Endothelial cell of umbilical vein (primary cell): ENCODE measurements at regions not wholly inside any gene's neighbourhood (a gene's known extent, or its start where the extent isn't known, plus 50 kb on each side); places are given as distances from the start of the nearest gene placed in this dataset.

ENCODE experiments used
- BruUV-seq: library from RNA; stranded (reverse); fragments of 400-500 nt; replicated peaks from 2 replicates; lab custom pipeline; 2021; lab: Mats Ljungman, UMichigan
- CTCF ChIA-PET: fragments of 300-600, 350-600 bp; sonication (Branson Sonifier 250); formaldehyde crosslinking; loops from one replicate; lab custom pipeline; 2021; ENCODE audit warnings: antibody characterized with exemption, inconsistent platforms; lab: Charles Lee
- POLR2A ChIA-PET: fragments of 300-600, 350-600 bp; sonication (Branson Sonifier 250); formaldehyde crosslinking; loops from one replicate; lab custom pipeline; 2021; ENCODE audit warnings: antibody characterized with exemption, inconsistent platforms; lab: Charles Lee
- DNase-seq: peaks from one replicate; pipeline ENCODE4 v3.0.0-alpha.2; 2011; ENCODE audit warnings: low read depth, low spot score
- FAIRE-seq: peaks from 2 replicates; lab custom pipeline; 2011; peaks lifted over from hg19 to GRCh38; lab: Jason Lieb, UNC
- H2AFZ ChIP-seq: 2 replicates; pipeline ENCODE4 v1.6.0; 2012; ENCODE audit warnings: low read depth, low read length, control low read depth, inconsistent platforms
- H3K27ac ChIP-seq: 2 replicates; pipeline ENCODE4 v1.5.1; 2011; ENCODE audit warnings: low read depth, mild to moderate bottlenecking, control low read depth, low read length, moderate library complexity; ENCODE audit not compliant: insufficient read depth
- H3K27me3 ChIP-seq, 2 experiments: 2 replicates each; pipeline versions ENCODE4 v1.6.0 to v1.6.1; 2011; ENCODE audit warnings: low read length in 2 of 2, mixed read lengths in 1 of 2; ENCODE audit not compliant: control insufficient read depth in 2 of 2, insufficient read depth in 2 of 2
- H3K36me3 ChIP-seq, 2 experiments: 2 replicates in 1 of 2; 3 replicates in 1 of 2; pipeline ENCODE4 v1.5.1; 2011; ENCODE audit warnings: low read length in 2 of 2, mild to moderate bottlenecking in 1 of 2, moderate library complexity in 1 of 2; ENCODE audit not compliant: control insufficient read depth in 2 of 2, insufficient read depth in 2 of 2; ENCODE audit errors: extremely low read depth in 1 of 2
- H3K4me1 ChIP-seq: 3 replicates; pipeline ENCODE4 v1.5.1; 2011; ENCODE audit warnings: mild to moderate bottlenecking, low read length; ENCODE audit not compliant: control insufficient read depth, insufficient read depth; ENCODE audit errors: extremely low read depth
- H3K4me2 ChIP-seq: 2 replicates; pipeline ENCODE4 v1.6.1; 2011; ENCODE audit warnings: low read length, control low read depth, mixed read lengths; ENCODE audit not compliant: insufficient read depth
- H3K4me3 ChIP-seq, 3 experiments: fragments of 200-600 bp in 1 of 3; sonication (generic), shearing (Covaris generic) in 1 of 3; replicated peaks in 1 of 3; 2 replicates each; pipeline ENCODE4 v1.5.1; 2011 to 2016; ENCODE audit warnings: control low read depth in 3 of 3, low read length in 3 of 3, mild to moderate bottlenecking in 2 of 3, inconsistent platforms in 1 of 3, low read depth in 1 of 3, moderate library complexity in 1 of 3; ENCODE audit not compliant: insufficient read depth in 1 of 3
- H3K79me2 ChIP-seq: 2 replicates; pipeline ENCODE4 v1.6.0; 2012; ENCODE audit warnings: low read length, inconsistent platforms; ENCODE audit not compliant: control insufficient read depth, insufficient read depth
- H3K9ac ChIP-seq: replicated peaks from 2 replicates; pipeline ENCODE3; 2011; ENCODE audit warnings: low read length, control low read depth; ENCODE audit not compliant: insufficient read depth; ENCODE audit errors: extremely low read depth
- H3K9me1 ChIP-seq: replicated peaks from 3 replicates; pipeline ENCODE4 v1.6.0; 2011; ENCODE audit warnings: mild to moderate bottlenecking, low read length; ENCODE audit not compliant: control insufficient read depth, insufficient read depth; ENCODE audit errors: extremely low read depth
- H3K9me3 ChIP-seq: replicated peaks from 2 replicates; pipeline ENCODE4 v1.5.1; 2012; ENCODE audit warnings: low read length, inconsistent platforms; ENCODE audit not compliant: control insufficient read depth, insufficient read depth
- H4K20me1 ChIP-seq: replicated peaks from 2 replicates; pipeline ENCODE3; 2011; ENCODE audit warnings: mild to moderate bottlenecking, low read length; ENCODE audit not compliant: control insufficient read depth, insufficient read depth; ENCODE audit errors: extremely low read depth
- CTCF ChIP-seq, 2 donors: IDR thresholded peaks; 1 replicate in 1 of 2; 2 replicates in 1 of 2; pipeline ENCODE4 v1.5.1; 2011; ENCODE audit warnings: low read length in 2 of 2, mild to moderate bottlenecking in 2 of 2, moderate library complexity in 2 of 2, control low read depth in 1 of 2, inconsistent platforms in 1 of 2, low read depth in 1 of 2; ENCODE audit not compliant: insufficient read depth in 1 of 2; ENCODE audit errors: extremely low read depth in 1 of 2
- EZH2 ChIP-seq: IDR thresholded peaks from 2 replicates; pipeline ENCODE4 v1.6.1; 2012; ENCODE audit warnings: borderline replicate concordance, low read depth, mild to moderate bottlenecking, moderate library complexity, low read length, inconsistent platforms; ENCODE audit not compliant: severe bottlenecking
- FOS ChIP-seq: IDR thresholded peaks from 2 replicates; pipeline ENCODE4 v1.6.1; 2011; ENCODE audit warnings: mild to moderate bottlenecking, low read length, moderate library complexity, borderline replicate concordance; ENCODE audit not compliant: insufficient read depth
- JUN ChIP-seq: IDR thresholded peaks from 2 replicates; pipeline ENCODE4 v1.6.1; 2011; ENCODE audit warnings: borderline replicate concordance, low read depth; ENCODE audit not compliant: insufficient read length, insufficient read depth
- MAX ChIP-seq: IDR thresholded peaks from 2 replicates; pipeline ENCODE4 v1.6.1; 2011; ENCODE audit not compliant: insufficient read depth, insufficient read length
- MYC ChIP-seq: IDR thresholded peaks from one replicate; pipeline ENCODE4 v1.6.1; 2011; ENCODE audit warnings: mild to moderate bottlenecking, low read depth, low read length
- POLR2A ChIP-seq: IDR thresholded peaks from 2 replicates; pipeline ENCODE4 v1.6.1; 2012; ENCODE audit warnings: low read depth, mild to moderate bottlenecking, control low read depth, low read length
- POLR2AphosphoS5 ChIP-seq: IDR thresholded peaks from 2 replicates; pipeline ENCODE4 v1.6.1; 2012; ENCODE audit warnings: low read depth, mild to moderate bottlenecking, control low read depth, low read length, moderate library complexity; ENCODE audit not compliant: insufficient read depth
- dilution Hi-C: fragments of 300-500 bp; cut with MboI; formaldehyde crosslinking; loops from one replicate; pipeline ENCODE4 v1.15.0; 2019; ENCODE audit warnings: low sequenced_read_pairs; ENCODE audit not compliant: extremely low pct_ligation_motif_present
- intact Hi-C: fragments of 100-400 bp; cut with micrococcal nuclease; formaldehyde crosslinking; loops from one replicate; pipeline ENCODE4 v1.10.0; 2022

- Histone ChIP-seq H3K79me2 (no peaks in the 10 kb centered on the region), H3K4me2 (no peak overlapping the region), H3K27ac (no peak overlapping the region), H4K20me1 (no peaks in the 10 kb centered on the region), H3K4me3 (no peak overlapping the region), H3K9ac (no peak overlapping the region), H3K36me3 (no peaks in the 10 kb centered on the region), H3K4me1 (no peaks in the 10 kb centered on the region), H3K27me3 (no peaks in the 10 kb centered on the region), H2AFZ (no peak overlapping the region), H3K9me3 (no peaks in the 10 kb centered on the region), H3K9me1 (no peaks in the 10 kb centered on the region)
- TF ChIP-seq CTCF (IDR thresholded peaks at IDR 0.05; ENCODE audit: extremely low read depth in 1 of 2, insufficient read depth in 1 of 2, low read depth in 1 of 2, low read length in 2 of 2) (no peak), JUN (no peak), MYC (no peak), FOS (no peak)
- ChIA-PET POLR2A (no interaction called here), CTCF (no interaction called here)
- intact Hi-C loops, result no loop called here
- dilution Hi-C loops, result no loop called here
- no peak for FAIRE-seq
- no TSS peak for BruUV-seq
- DNase-seq, result no peak
Observed at GRCh38 chr2:213216461-213216860, 65.0 kb upstream of the IKZF2 start.

- dilution Hi-C loops, result no loop called here
- FAIRE-seq, result no peak
Observed at GRCh38 chr2:213219816-213220215, 64.4 kb upstream of the SPAG16 start.

More at GRCh38 chr2:213219816-213220215, 64.4 kb upstream of the SPAG16 start:
- H3K9me3 ChIP-seq, result no peaks in the 10 kb centered on the region
- H3K4me3 ChIP-seq, result no peak overlapping the region
- DNase-seq, result no peak
- BruUV-seq, result no TSS peak
- no peak for TF ChIP-seq MYC
- no peak for TF ChIP-seq FOS
- TF ChIP-seq JUN, result no peak
- no peak for TF ChIP-seq MAX
- TF ChIP-seq POLR2AphosphoS5, result no peak
- no peak for TF ChIP-seq POLR2A
- no peak for TF ChIP-seq EZH2
- no peak overlapping the region for H2AFZ ChIP-seq
- intact Hi-C loops, result no loop called here
- POLR2A ChIA-PET, result no interaction called here
- no peak overlapping the region for H3K9ac ChIP-seq
- CTCF ChIA-PET, result interaction anchor here (0.7 kb wide), 1 partner anchor 9 kb away, joined by 3 read pairs; no protein-coding TSS in a partner anchor
- no peaks in the 10 kb centered on the region for H3K9me1 ChIP-seq
- H3K27me3 ChIP-seq, result no peaks in the 10 kb centered on the region
- H4K20me1 ChIP-seq, result no peaks in the 10 kb centered on the region
- H3K4me2 ChIP-seq, result no peak overlapping the region
- H3K4me1 ChIP-seq, result no peaks in the 10 kb centered on the region
- no peak overlapping the region for H3K27ac ChIP-seq
- H3K36me3 ChIP-seq, result no peaks in the 10 kb centered on the region
- no peaks in the 10 kb centered on the region for H3K79me2 ChIP-seq
